ENCODE measurements at regions not wholly inside any gene's neighbourhood (a gene's known extent, or its start where the extent isn't known, plus 50 kb on each side); places are given as distances from the start of the nearest gene placed in this dataset.
A peak's percentile ranks its signal among the peaks of the same experiment; 100 is the strongest.

DNA sequence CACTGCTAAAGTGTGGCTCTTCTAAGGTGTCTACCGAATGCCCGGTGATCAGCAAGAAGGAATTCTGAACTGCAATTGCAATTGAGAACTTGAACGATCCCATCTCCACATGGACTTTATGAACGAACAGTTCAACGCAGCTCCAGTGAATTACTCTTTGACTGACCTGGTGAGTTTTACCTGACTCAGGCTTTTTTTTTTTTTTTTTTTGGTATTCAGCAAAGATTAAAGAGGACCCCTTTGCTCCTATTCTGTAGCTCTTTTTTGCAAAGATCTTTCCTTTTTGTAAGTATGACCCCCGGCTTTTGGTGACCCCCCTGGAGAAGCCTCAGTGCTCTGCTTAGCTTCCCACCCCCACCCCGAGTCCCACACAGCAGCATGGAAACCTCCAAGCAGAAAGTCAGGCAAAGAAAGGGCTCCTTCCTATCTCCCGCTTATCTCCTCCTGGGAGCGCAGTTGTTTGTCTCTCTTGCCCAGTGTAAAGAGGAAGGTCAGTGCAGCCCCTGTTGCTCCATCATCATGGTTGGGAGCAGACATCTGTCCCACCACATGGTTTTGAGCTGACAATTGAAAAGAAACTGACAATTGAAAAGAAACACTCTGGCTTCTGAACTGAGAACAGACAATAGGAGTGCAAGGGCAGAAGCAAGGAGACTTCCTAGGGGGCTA, 72.1 kb upstream of the DIO3 start:
- WGBS (ENCODE audit: insufficient coverage, insufficient read length): no CpG with 5 or more reads among the region's 9 CpGs
- no peak overlapping the region for H3K4me3 ChIP-seq (ENCODE audit: low read length)
- no peaks in the 10 kb centered on the region for H3K27me3 ChIP-seq (ENCODE audit: control insufficient read depth, insufficient read depth, low read length)
- no peaks in the 10 kb centered on the region for H3K9me3 ChIP-seq (ENCODE audit: control insufficient read depth, insufficient read depth, low read length)
- H3K36me3 ChIP-seq (ENCODE audit: control insufficient read depth, insufficient read depth, low read length): no peaks in the 10 kb centered on the region
- no peak for DNase-seq (ENCODE audit: low read depth, low spot score)
- no peaks in the 10 kb centered on the region; the same call in 1 of the 2 replicates for H3K4me1 ChIP-seq (ENCODE audit: control insufficient read depth, insufficient read depth, low read length)
- no peak overlapping the region for H3K27ac ChIP-seq (ENCODE audit: low read length)

DNA sequence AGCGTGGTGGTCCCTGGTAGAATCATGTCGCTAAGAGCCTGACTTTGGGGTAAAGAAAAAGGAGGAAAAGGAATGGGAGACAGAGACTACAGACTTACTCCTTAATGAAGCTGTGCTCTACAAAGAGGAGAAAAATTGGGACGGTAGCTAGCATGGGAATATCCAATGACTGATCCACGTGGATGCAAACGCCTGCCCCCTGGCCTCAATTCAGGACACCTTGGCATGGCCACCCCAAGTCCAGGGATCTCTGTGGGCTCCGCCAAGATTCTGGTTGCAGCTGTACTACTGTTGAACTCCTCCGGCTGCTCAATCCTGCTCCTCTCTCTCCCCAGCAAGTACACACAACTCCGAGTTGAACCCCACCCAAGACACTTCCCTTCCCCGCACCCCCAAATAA, 70.5 kb upstream of the DIO3 start:
- Histone ChIP-seq H3K27ac (ENCODE audit: low read length) (no peak overlapping the region), H3K4me3 (ENCODE audit: low read length) (no peak overlapping the region), H3K36me3 (ENCODE audit: control insufficient read depth, insufficient read depth, low read length) (no peaks in the 10 kb centered on the region), H3K4me1 (ENCODE audit: control insufficient read depth, insufficient read depth, low read length) (no peaks in the 10 kb centered on the region; the same call in 1 of the 2 replicates), H3K9me3 (ENCODE audit: control insufficient read depth, insufficient read depth, low read length) (no peaks in the 10 kb centered on the region), H3K27me3 (ENCODE audit: control insufficient read depth, insufficient read depth, low read length) (no peaks in the 10 kb centered on the region)
- DNase-seq (ENCODE audit: low read depth, low spot score): no peak
- no CpG with 5 or more reads among the region's 9 CpGs for WGBS (ENCODE audit: insufficient coverage, insufficient read length)

DNA sequence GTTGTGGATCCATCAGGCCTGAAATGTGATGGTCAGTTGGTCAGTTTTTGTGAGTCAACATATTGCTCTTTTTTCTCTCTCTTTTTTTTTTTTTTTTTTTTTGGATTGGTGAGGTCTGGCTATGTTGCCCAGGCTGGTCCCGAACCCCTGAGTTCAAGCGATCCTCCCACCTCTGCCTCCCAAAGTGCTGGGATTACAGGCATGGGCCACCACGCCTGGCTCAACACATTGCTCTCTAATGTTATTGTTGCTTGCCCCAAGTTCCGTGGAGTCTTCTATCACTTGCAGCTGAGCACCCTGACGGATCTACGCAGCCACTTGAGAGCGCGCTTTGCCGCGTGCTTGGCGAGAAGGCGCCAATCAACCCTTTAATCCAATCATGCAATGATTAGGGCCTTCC, 69.5 kb upstream of the DIO3 start:
- H3K4me3 ChIP-seq (ENCODE audit: low read length): no peak overlapping the region
- no peaks in the 10 kb centered on the region for H3K27me3 ChIP-seq (ENCODE audit: control insufficient read depth, insufficient read depth, low read length)
- H3K27ac ChIP-seq (ENCODE audit: low read length): no peak overlapping the region
- no peaks in the 10 kb centered on the region for H3K36me3 ChIP-seq (ENCODE audit: control insufficient read depth, insufficient read depth, low read length)
- H3K9me3 ChIP-seq (ENCODE audit: control insufficient read depth, insufficient read depth, low read length): no peaks in the 10 kb centered on the region
- H3K4me1 ChIP-seq (ENCODE audit: control insufficient read depth, insufficient read depth, low read length): no peaks in the 10 kb centered on the region; the same call in none of the 2 replicates
- no CpG with 5 or more reads among the region's 12 CpGs for WGBS (ENCODE audit: insufficient coverage, insufficient read length)
- DNase-seq (ENCODE audit: low read depth, low spot score): no peak

DNA sequence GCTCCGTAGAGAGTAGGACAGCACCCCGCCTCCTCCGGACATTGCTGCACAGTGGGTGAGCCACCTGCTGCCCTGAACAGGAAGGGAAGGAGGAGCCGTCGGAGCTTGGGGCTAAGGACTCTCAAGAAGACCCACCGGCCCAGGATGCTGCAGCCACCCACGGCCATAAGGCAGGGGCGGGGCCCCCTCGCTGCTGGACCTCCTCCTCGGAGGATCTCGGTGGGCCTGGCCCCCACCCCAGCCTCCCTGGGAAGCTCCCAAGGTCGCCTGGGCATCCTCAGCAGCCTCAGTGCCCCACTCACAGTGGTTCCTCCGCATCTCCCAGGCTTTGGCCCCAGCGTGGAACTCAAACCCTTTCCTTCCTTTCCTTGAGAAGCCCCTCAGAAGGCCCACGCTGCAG, 68.6 kb upstream of the DIO3 start:
- Histone ChIP-seq H3K27me3 (ENCODE audit: control insufficient read depth, insufficient read depth, low read length) (no peaks in the 10 kb centered on the region), H3K36me3 (ENCODE audit: control insufficient read depth, insufficient read depth, low read length) (no peaks in the 10 kb centered on the region), H3K4me1 (ENCODE audit: control insufficient read depth, insufficient read depth, low read length) (peaks cover 2% of the 10 kb centered on the region), H3K4me3 (ENCODE audit: low read length) (no peak overlapping the region), H3K27ac (ENCODE audit: low read length) (no peak overlapping the region), H3K9me3 (ENCODE audit: control insufficient read depth, insufficient read depth, low read length) (no peaks in the 10 kb centered on the region)
- no peak for DNase-seq (ENCODE audit: low read depth, low spot score)
- no CpG with 5 or more reads among the region's 15 CpGs for WGBS (ENCODE audit: insufficient coverage, insufficient read length)

DNA sequence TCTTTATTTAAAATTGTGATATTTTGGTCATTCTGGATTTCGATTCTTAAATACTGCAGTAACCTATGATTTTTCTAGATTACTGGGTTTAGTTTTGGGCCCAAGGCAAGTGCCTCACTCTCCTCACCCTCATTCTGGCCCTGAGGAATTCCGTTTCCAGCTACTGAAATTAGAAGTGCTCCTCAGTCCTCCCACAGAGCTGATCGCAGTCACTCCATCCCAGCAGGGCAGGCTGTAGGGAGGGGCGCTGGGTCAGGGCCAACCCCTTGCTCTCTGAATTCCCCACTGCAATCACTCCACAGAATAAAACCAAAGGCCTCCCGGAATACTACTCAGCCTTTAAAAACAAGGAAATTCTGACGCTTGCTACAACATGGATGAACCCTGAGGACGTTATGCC, 66.5 kb upstream of the DIO3 start:
- Histone ChIP-seq H3K36me3 (ENCODE audit: control insufficient read depth, insufficient read depth, low read length) (no peaks in the 10 kb centered on the region), H3K27ac (ENCODE audit: low read length) (no peak overlapping the region), H3K9me3 (ENCODE audit: control insufficient read depth, insufficient read depth, low read length) (no peaks in the 10 kb centered on the region), H3K4me3 (ENCODE audit: low read length) (no peak overlapping the region), H3K27me3 (ENCODE audit: control insufficient read depth, insufficient read depth, low read length) (no peaks in the 10 kb centered on the region), H3K4me1 (ENCODE audit: control insufficient read depth, insufficient read depth, low read length) (peaks cover 2% of the 10 kb centered on the region)
- DNase-seq (ENCODE audit: low read depth, low spot score): no peak
- WGBS (ENCODE audit: insufficient coverage, insufficient read length): no CpG with 5 or more reads among the region's 7 CpGs

DNA sequence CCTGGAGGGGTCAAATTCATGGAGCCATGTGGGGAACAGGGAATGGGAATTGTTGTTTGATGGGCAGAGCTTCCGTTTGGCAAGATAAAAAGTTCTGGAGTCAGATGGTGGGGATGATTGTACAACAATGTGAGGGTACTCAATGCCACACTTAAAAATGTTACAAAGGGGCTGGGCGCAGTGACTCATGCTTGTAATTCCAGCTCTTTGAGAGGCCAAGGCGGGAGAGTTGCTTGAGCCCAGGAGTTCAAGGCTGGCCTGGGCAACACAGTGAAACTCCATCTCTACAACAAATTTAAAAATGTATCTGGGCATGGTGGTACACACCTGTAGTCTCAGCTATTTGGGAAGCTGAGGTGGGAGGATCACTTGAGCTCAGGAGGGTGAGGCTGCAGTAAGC, 66.0 kb upstream of the DIO3 start:
- no peak overlapping the region for H3K4me3 ChIP-seq (ENCODE audit: low read length)
- H3K27me3 ChIP-seq (ENCODE audit: control insufficient read depth, insufficient read depth, low read length): no peaks in the 10 kb centered on the region
- no peaks in the 10 kb centered on the region for H3K36me3 ChIP-seq (ENCODE audit: control insufficient read depth, insufficient read depth, low read length)
- WGBS (ENCODE audit: insufficient coverage, insufficient read length): no CpG with 5 or more reads among the region's 3 CpGs
- peaks cover 2% of the 10 kb centered on the region for H3K4me1 ChIP-seq (ENCODE audit: control insufficient read depth, insufficient read depth, low read length)
- H3K9me3 ChIP-seq (ENCODE audit: control insufficient read depth, insufficient read depth, low read length): no peaks in the 10 kb centered on the region
- DNase-seq (ENCODE audit: low read depth, low spot score): no peak
- no peak overlapping the region for H3K27ac ChIP-seq (ENCODE audit: low read length)

DNA sequence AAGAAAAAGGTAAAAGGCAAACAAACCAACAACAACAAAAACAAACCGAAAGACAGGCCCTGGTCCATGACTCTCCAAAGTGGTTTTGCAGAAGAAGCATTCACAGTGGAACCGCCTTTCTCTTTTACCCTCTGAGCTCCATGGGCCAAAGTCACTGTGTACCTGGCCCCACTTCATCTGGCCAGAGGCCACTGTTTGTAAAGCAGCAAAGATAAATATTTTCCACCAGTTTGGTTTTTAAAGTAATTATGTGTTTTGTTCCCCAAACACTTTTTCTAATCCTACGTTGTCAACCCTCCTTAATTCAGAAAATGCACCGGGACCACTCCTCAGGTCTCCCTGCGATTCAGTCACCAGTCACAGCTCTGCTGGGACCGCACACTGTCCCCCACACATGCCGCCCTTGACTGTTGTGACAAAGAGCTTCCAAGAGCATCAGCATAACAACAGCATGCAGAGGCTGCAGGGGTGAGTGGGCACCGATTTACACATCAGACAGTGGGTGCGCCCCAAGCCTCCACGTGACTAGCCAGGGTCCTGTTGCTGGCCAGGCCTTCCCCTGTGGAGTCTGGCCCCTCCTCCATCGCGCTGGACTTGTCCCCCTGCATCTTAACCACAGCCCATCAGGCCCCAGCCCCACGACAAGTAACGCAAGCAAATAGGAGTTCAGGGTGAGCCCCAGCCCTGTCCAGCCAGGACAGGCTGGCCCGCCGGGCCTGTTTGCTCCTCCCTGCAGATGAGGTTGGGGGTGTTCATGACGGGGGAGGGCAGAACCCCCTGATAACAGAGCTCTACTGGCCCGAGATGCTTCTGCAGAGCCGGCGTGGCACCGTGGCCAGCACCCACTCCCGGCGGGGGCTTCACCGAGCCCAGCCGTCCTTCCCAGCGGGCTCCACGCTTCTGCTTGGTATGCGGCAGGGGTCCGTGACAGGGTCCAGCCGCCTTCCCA, 65.2 kb upstream of the DIO3 start:
- WGBS (ENCODE audit: insufficient coverage, insufficient read length): no CpG with 5 or more reads among the region's 30 CpGs
- DNase-seq (ENCODE audit: low read depth, low spot score): peak; percentile 33
- no peak overlapping the region for H3K27ac ChIP-seq (ENCODE audit: low read length)

DNA sequence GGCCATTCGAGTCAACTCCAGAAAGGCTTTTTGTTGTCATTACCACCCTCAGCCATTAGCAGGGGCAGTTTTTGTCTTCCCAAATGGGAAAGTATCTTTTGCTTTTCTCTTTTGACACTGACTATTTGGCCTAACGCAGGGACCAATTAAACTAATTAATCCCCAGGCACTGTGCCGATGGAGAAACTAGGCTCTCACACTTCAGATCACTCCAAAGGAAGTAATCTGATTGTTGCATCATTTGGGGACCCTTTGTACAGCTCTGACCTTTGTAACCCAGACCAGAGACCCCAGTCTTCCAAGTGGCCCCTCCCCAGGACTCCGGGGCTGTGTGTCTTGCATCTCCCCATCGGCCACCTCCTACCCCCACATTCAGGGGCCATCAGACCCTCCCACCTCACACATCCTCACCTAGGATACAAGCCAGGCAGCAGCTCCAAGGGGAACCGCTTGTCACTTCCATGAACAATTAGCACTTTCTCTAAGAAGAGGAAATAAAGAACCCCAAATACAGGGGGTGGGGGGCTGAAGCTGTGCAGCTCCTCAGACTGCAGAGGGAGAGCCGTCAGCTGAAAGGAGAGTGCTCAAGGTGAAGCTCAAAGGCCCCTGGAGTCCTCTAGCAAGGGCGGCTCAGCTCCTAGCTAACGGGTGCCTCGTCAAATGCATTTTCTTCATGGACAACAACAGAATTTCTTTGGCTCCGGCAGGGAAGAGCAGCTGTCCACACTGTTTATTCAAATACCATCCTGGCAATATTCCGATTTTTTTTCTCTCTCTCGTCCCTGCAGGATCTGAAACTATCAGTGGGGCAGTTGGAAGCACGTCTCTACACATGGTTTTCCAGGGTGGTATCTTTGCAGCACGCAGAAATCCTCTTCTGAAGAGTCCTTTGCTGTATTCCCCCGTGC, 64.3 kb upstream of the DIO3 start:
- DNase-seq (ENCODE audit: low read depth, low spot score): no peak
- no peak overlapping the region for H3K4me3 ChIP-seq (ENCODE audit: low read length)
- H3K27ac ChIP-seq (ENCODE audit: low read length): no peak overlapping the region
- H3K4me1 ChIP-seq (ENCODE audit: control insufficient read depth, insufficient read depth, low read length): peaks cover 2% of the 10 kb centered on the region
- WGBS (ENCODE audit: insufficient coverage, insufficient read length): no CpG with 5 or more reads among the region's 16 CpGs
- no peaks in the 10 kb centered on the region for H3K36me3 ChIP-seq (ENCODE audit: control insufficient read depth, insufficient read depth, low read length)
- H3K27me3 ChIP-seq (ENCODE audit: control insufficient read depth, insufficient read depth, low read length): no peaks in the 10 kb centered on the region
- no peaks in the 10 kb centered on the region for H3K9me3 ChIP-seq (ENCODE audit: control insufficient read depth, insufficient read depth, low read length)

More for the DNA sequence above, 65.2 kb upstream of the DIO3 start:
- H3K9me3 ChIP-seq (ENCODE audit: control insufficient read depth, insufficient read depth, low read length): no peaks in the 10 kb centered on the region
- H3K4me1 ChIP-seq (ENCODE audit: control insufficient read depth, insufficient read depth, low read length): peaks cover 2% of the 10 kb centered on the region
- H3K36me3 ChIP-seq (ENCODE audit: control insufficient read depth, insufficient read depth, low read length): no peaks in the 10 kb centered on the region
- no peaks in the 10 kb centered on the region for H3K27me3 ChIP-seq (ENCODE audit: control insufficient read depth, insufficient read depth, low read length)
- no peak overlapping the region for H3K4me3 ChIP-seq (ENCODE audit: low read length)

DNA sequence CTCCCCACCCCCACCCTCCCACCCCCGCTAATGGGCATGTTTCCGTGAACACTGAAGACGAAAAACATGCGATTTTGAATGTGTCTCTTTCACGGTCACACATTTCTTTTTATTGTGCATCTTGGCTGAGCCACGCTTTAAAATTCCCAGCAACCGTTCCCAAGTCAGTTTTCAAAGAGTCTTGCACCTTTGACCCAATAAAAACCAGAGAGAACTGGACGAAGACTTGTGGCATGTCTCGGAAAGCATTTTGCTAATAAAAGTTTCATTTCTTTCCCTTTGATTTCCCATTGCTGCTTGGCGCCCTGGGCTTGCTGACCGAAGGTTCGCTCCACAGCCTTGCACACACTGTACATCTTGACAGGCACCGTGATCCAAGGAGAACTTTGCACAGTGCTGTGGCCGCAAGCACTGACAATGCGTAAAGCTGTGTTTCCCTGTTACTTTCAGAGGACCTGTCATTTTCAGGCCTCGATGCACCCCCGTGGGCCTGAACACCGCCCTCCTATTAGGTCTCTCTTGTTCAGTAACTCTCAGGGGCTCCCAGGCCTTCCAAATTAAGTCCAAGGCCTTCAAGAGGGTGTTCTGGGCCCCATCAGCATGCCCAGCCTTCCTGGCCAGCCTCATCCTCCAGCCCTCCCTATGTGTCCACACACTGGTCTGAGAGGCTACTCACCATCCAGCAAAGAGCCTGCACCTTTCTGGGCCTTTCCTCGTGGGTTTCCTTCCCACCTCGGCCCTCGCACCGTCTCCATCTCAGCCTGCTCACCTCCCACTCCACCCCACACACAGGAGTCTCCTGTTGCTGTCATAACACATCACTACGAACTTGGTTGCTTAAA, 63.4 kb upstream of the DIO3 start:
- no peaks in the 10 kb centered on the region for H3K36me3 ChIP-seq (ENCODE audit: control insufficient read depth, insufficient read depth, low read length)
- WGBS (ENCODE audit: insufficient coverage, insufficient read length): no CpG with 5 or more reads among the region's 23 CpGs
- no peak overlapping the region for H3K4me3 ChIP-seq (ENCODE audit: low read length)
- H3K9me3 ChIP-seq (ENCODE audit: control insufficient read depth, insufficient read depth, low read length): no peaks in the 10 kb centered on the region
- H3K27me3 ChIP-seq (ENCODE audit: control insufficient read depth, insufficient read depth, low read length): no peaks in the 10 kb centered on the region
- no peak for DNase-seq (ENCODE audit: low read depth, low spot score)
- no peak overlapping the region for H3K27ac ChIP-seq (ENCODE audit: low read length)
- peaks cover 2% of the 10 kb centered on the region for H3K4me1 ChIP-seq (ENCODE audit: control insufficient read depth, insufficient read depth, low read length)
